Spleen (tissue), 7 donors: ENCODE measurements at regions not wholly inside any gene's neighbourhood (a gene's known extent, or its start where the extent isn't known, plus 50 kb on each side); places are given as distances from the start of the nearest gene placed in this dataset.

Experiments
- CTCF ChIP-seq, 11 experiments: fragments of 200-600 bp in 7 of 11; fragments of 450-650 bp in 4 of 11; sonication (generic) in 4 of 11; IDR thresholded peaks in 8 of 11; conservative IDR thresholded peaks in 3 of 11; 1 replicate in 7 of 11; 2 replicates in 4 of 11; pipeline versions ENCODE4 v1.4.0 to v1.8.0; 2016 to 2021; ENCODE audit warnings: antibody characterized with exemption in 11 of 11, inconsistent platforms in 4 of 11, mild to moderate bottlenecking in 1 of 11
- POLR2A ChIP-seq, 3 donors: fragments of 450-650 bp; IDR thresholded peaks; one replicate each; pipeline ENCODE4 v1.5.1; 2017; ENCODE audit warnings: antibody characterized with exemption in 3 of 3, mild to moderate bottlenecking in 1 of 3
- donor health status: DM: no; HTN: no; CAD: no; lungs with moderate emphysema.
- donor health status: DM: no; HTN: no; CAD: no.
- donor health status: DM: no; HTN: no; CAD: no.

GRCh38 chr2:21223618-21224017, 99.8 kb downstream of the TDRD15 start:
- TF ChIP-seq POLR2A (IDR thresholded peaks at IDR 0.05) (no peak), CTCF (IDR thresholded peaks at IDR 0.05 in 8 of 11, conservative IDR thresholded peaks at IDR 0.05 in 3 of 11) (no peak)
